DMS79 (cell line): ENCODE measurements at regions not wholly inside any gene's neighbourhood (a gene's known extent, or its start where the extent isn't known, plus 50 kb on each side); places are given as distances from the start of the nearest gene placed in this dataset.

ENCODE experiments used
- DNase-seq: peaks from one replicate; lab custom pipeline; 2025; lab: John Stamatoyannopoulos, UW

GRCh38 chr4:32148111-32148666 is 1428.0 kb downstream of the PCDH7 start:
- no peak for DNase-seq

- no peak for DNase-seq
Measured at GRCh38 chr4:32158961-32159360, 1438.8 kb downstream of the PCDH7 start.

GRCh38 chr4:32161392-32161791 is 1441.2 kb downstream of the PCDH7 start:
- no peak for DNase-seq

- no peak for DNase-seq
Measured at GRCh38 chr4:32163125-32163524, 1443.0 kb downstream of the PCDH7 start.

GRCh38 chr4:32169841-32170240 is 1449.7 kb downstream of the PCDH7 start:
- DNase-seq, result no peak

- DNase-seq, result no peak
Measured at GRCh38 chr4:32172086-32172485, 1451.9 kb downstream of the PCDH7 start.

- DNase-seq, result no peak
Measured at GRCh38 chr4:32172761-32173160, 1452.6 kb downstream of the PCDH7 start.

- no peak for DNase-seq
Measured at GRCh38 chr4:32180086-32180485, 1459.9 kb downstream of the PCDH7 start.

- no peak for DNase-seq
Measured at GRCh38 chr4:32184186-32184585, 1464.0 kb downstream of the PCDH7 start.

- no peak for DNase-seq
Measured at GRCh38 chr4:32189130-32189529, 1469.0 kb downstream of the PCDH7 start.

- no peak for DNase-seq
Measured at GRCh38 chr4:32189788-32190187, 1469.6 kb downstream of the PCDH7 start.

GRCh38 chr4:32191961-32192360 is 1471.8 kb downstream of the PCDH7 start:
- DNase-seq, result no peak

GRCh38 chr4:32192363-32192762 is 1472.2 kb downstream of the PCDH7 start:
- DNase-seq, result no peak

GRCh38 chr4:32192991-32193390 is 1472.8 kb downstream of the PCDH7 start:
- no peak for DNase-seq

- DNase-seq, result no peak
Measured at GRCh38 chr4:32196950-32197688, 1477.0 kb downstream of the PCDH7 start.

GRCh38 chr4:32199639-32200038 is 1479.5 kb downstream of the PCDH7 start:
- DNase-seq, result no peak

- DNase-seq, result no peak
Measured at GRCh38 chr4:32203340-32203739, 1483.2 kb downstream of the PCDH7 start.

- DNase-seq, result no peak
Measured at GRCh38 chr4:32206756-32207155, 1486.6 kb downstream of the PCDH7 start.

GRCh38 chr4:32207456-32207855 is 1487.3 kb downstream of the PCDH7 start:
- no peak for DNase-seq

- DNase-seq, result no peak
Measured at GRCh38 chr4:32215277-32215676, 1495.1 kb downstream of the PCDH7 start.

GRCh38 chr4:32216502-32216901 is 1496.3 kb downstream of the PCDH7 start:
- DNase-seq, result no peak

GRCh38 chr4:32219306-32220075 is 1499.3 kb downstream of the PCDH7 start:
- DNase-seq, result no peak

- no peak for DNase-seq
Measured at GRCh38 chr4:32226204-32226603, 1506.0 kb downstream of the PCDH7 start.
